Transverse colon (tissue), 4 donors: ENCODE measurements at regions not wholly inside any gene's neighbourhood (a gene's known extent, or its start where the extent isn't known, plus 50 kb on each side); places are given as distances from the start of the nearest gene placed in this dataset.

ENCODE experiments used
- CTCF ChIP-seq, 5 experiments: fragments of 200-600 bp in 3 of 5; fragments of 450-650 bp in 2 of 5; sonication (generic) in 3 of 5; IDR thresholded peaks; 1 replicate in 2 of 5; 2 replicates in 3 of 5; pipeline ENCODE4 v1.5.1; 2016 to 2017; ENCODE audit warnings: antibody characterized with exemption in 5 of 5, inconsistent platforms in 3 of 5, mild to moderate bottlenecking in 2 of 5, moderate library complexity in 1 of 5
- EP300 ChIP-seq: sonication (generic); formaldehyde crosslinking; IDR thresholded peaks from one replicate; pipeline ENCODE4 v1.6.1; 2017; ENCODE audit warnings: antibody characterized with exemption, low read depth
- POLR2A ChIP-seq: fragments of 450-650 bp; IDR thresholded peaks from one replicate; pipeline ENCODE4 v1.6.1; 2016; ENCODE audit warnings: antibody characterized with exemption, mild to moderate bottlenecking, moderate library complexity
- POLR2AphosphoS5 ChIP-seq, 3 donors: sonication (generic); formaldehyde crosslinking; IDR thresholded peaks; one replicate each; pipeline ENCODE4 v1.6.1; 2016; ENCODE audit warnings: antibody characterized with exemption in 3 of 3

DNA sequence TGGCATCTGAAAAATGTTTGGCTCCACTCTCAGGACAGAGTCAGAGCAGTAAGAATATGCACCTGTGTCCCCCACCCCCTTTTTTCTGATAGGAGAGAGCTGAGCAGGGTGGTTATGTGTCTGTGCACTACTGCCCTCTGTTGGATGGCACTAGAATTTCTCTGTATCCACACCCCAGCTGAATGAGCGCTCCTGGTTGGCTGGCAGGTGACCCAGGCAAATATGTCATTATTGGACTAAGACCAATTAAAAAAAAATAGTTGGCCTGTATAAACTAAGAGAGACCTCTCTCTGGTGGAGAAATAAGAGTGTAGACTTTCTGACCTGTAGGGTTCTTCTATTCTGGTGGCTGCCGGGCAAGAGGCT is 107.0 kb downstream of the PTCSC3 start:
- TF ChIP-seq CTCF (IDR thresholded peaks at IDR 0.05) (peak; percentile 31 to 55 (median 48)), POLR2A (no peak), EP300 (no peak), POLR2AphosphoS5 (IDR thresholded peaks at IDR 0.05) (no peak)
